ENCODE measurements at regions not wholly inside any gene's neighbourhood (a gene's known extent, or its start where the extent isn't known, plus 50 kb on each side); places are given as distances from the start of the nearest gene placed in this dataset.

DNA sequence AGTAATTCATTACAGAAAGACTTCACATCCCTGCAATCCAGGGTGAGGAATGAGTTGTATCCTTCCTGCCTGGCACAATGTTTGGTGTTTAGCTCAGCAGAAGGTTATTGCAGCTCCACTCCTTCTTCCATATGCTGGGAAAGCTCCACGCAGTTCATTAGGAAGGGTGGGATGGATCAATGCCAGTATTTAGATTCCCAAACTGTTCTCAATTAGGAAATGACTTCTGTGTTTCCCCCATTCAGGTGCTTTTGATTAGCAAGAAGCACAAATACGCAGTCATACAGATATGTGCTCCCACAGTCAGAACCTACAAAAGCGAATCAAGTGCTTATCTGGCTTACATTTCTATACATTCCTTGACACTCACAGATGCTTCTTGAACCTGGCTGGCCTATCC lies 340.6 kb downstream of the NYAP2 start:
- no peak for DNase-seq (ENCODE audit: low spot score)

DNA sequence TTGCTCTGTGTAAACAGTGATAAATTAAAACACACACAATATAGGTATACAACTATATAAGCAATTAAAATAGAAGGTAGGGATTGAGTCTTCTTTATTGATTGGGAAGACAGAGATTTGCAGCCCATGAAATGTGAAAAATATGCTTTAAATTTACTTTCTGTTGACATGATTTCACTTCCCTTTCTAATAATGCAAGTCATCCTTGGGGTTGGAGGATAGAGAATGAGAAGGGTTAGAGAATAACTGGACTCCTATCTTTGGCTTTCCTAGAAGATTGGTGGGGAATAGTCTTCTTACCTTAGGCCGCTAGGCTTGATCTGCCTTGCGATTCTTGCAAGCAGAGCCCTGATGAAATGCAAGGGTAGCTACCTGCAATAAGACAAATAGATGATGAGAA lies 339.8 kb downstream of the NYAP2 start:
- DNase-seq (ENCODE audit: low spot score) = no peak

DNA sequence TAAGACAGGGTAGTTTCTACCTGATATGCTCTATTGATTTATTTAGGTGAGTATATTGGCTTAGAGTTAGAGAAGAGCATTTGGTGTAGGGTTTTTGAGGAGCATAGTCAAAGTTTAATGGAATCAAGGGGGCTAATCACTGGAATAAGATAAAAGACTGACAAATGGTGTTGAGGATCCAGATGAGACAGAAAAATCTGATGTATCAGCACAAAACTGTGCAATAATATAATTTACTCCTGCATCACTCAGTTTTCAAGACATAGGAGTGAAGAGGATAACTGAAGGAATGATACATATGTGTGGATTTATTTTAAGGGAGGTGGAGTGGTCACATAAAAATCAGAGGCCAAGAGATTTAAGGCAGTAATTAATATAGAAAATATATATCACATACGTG lies 339.2 kb downstream of the NYAP2 start:
- no peak for DNase-seq (ENCODE audit: low spot score)

DNA sequence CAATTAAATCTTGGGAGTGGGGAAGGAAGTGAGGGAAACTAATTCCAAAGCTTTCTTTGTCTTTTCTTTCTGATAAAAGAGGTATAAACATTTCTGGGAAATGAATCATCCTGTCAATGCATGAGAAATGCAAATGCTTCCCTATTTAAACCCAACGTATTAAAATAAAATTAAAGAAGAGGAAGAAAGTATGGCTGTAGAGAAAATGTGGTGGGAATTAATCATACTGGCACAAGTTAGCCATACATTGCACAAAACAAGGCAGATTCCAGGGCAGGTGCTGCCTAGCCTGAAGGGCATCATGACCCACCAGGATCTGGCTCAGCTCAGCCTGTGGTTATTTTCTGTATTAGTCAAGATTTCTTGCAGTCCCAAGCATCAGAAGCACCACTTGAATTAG lies 338.0 kb downstream of the NYAP2 start:
- no peak for DNase-seq (ENCODE audit: low spot score)

DNA sequence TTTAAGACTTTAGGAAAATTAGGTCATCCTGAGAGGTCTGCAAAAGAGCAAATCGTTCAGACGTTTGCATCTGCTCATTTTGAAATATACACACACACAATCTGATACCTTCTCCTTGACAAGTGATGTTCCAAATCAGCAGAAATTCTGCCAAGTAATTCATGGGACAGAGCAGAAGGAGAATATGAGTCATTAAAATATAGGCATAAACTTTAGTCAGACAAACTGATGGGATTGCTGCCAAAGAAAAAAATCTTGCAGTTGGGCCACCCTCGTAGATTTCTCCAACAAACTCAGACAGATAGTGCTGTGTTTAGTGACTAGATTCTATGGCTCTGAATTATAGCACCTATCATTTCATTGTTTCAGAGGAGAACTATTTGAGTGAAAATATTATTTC lies 336.3 kb downstream of the NYAP2 start:
- DNase-seq (ENCODE audit: low spot score) = no peak

DNA sequence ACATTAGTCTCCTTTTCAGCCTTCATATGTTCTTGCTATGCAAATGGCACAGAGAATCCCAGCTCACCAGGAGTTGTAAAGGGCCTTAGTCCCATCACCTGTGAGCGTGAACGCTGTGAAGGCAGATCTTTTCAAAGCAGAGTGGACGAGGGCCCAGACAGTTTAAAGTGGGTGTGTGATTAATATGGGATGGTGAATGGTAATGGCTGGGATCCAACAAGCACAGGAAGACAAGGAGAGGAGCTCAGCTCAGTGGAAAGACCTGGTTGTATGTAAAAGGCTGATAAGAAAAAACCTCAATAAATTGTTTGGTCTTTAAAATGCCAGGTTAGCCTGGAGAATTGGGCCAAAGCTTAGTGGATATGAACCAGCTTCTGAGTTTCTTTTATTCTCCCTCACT lies 326.2 kb downstream of the NYAP2 start:
- DNase-seq (ENCODE audit: low spot score) = no peak

Data from kidney capillary endothelial cell (primary cell).